Kidney (tissue), 13 donors: ENCODE measurements at regions not wholly inside any gene's neighbourhood (a gene's known extent, or its start where the extent isn't known, plus 50 kb on each side); places are given as distances from the start of the nearest gene placed in this dataset.

Source experiments
- DNase-seq, 5 donors: peaks; one replicate each; pipeline ENCODE4 v3.0.0-alpha.2; 2013 to 2020
- FAIRE-seq: peaks from 2 replicates; lab custom pipeline; 2012; peaks lifted over from hg19 to GRCh38; lab: Jason Lieb, UNC
- H3K27ac ChIP-seq, 2 donors: one replicate each; pipeline ENCODE4 v1.7.0; 2013; ENCODE audit warnings: low read depth in 2 of 2, low read length in 2 of 2, inconsistent platforms in 1 of 2
- H3K27me3 ChIP-seq: one replicate; pipeline ENCODE4 v1.7.1; 2013; ENCODE audit warnings: low read length, inconsistent platforms; ENCODE audit not compliant: control insufficient read depth, insufficient read depth
- H3K36me3 ChIP-seq, 3 donors: one replicate each; pipeline versions ENCODE4 v1.7.0 to v1.7.1; 2013; ENCODE audit warnings: low read length in 3 of 3, control low read depth in 1 of 3, inconsistent platforms in 1 of 3; ENCODE audit not compliant: insufficient read depth in 3 of 3, control insufficient read depth in 2 of 3
- H3K4me1 ChIP-seq, 3 donors: one replicate each; pipeline versions ENCODE4 v1.7.0 to v1.7.1; 2013; ENCODE audit warnings: low read length in 3 of 3, inconsistent platforms in 1 of 3, low read depth in 1 of 3; ENCODE audit not compliant: control insufficient read depth in 2 of 3, insufficient read depth in 2 of 3
- H3K4me3 ChIP-seq, 3 donors: one replicate each; pipeline versions ENCODE4 v1.7.0 to v1.8.1; 2013; ENCODE audit warnings: low read length in 3 of 3, control low read depth in 1 of 3, inconsistent platforms in 1 of 3
- H3K9ac ChIP-seq, 3 donors: one replicate each; pipeline versions ENCODE4 v1.7.0 to v1.7.1; 2013; ENCODE audit warnings: low read length in 3 of 3, control low read depth in 1 of 3, inconsistent platforms in 1 of 3
- H3K9me3 ChIP-seq, 3 donors: one replicate each; pipeline versions ENCODE4 v1.7.0 to v1.7.1; 2013; ENCODE audit warnings: low read length in 3 of 3, control low read depth in 1 of 3, inconsistent platforms in 1 of 3; ENCODE audit not compliant: control insufficient read depth in 2 of 3, insufficient read depth in 1 of 3
- CTCF ChIP-seq: IDR thresholded peaks from 3 replicates; pipeline ENCODE4 v1.5.1; 2012; ENCODE audit warnings: mild to moderate bottlenecking, moderate library complexity, borderline replicate concordance; ENCODE audit not compliant: insufficient read depth; ENCODE audit errors: extremely low read depth
- intact Hi-C: fragments of 100-400 bp; cut with DNase I; formaldehyde crosslinking; loops from one replicate; pipeline ENCODE4 v1.11.1; 2022
- donor health status: control.
- donor health status: control.
- donor health status: control.
- donor health status: control.
- donor health status: control.
- donor health status: DM: yes; HTN: yes; CAD: no.
- donor health status: Normal renal cell carcinoma (clear cell type).

GRCh38 chr3:22386107-22386506 lies 635.1 kb upstream of the ZNF385D start:
- Histone ChIP-seq H3K27me3 (no peaks in the 10 kb centered on the region), H3K9ac (no peak overlapping the region), H3K4me3 (no peak overlapping the region), H3K36me3 (no peaks in the 10 kb centered on the region), H3K27ac (no peak overlapping the region), H3K4me1 (no peaks in the 10 kb centered on the region), H3K9me3 (no peaks in the 10 kb centered on the region)
- FAIRE-seq, result no peak
- intact Hi-C loops, result no loop called here
- DNase-seq, result no peak
- TF ChIP-seq CTCF, result no peak

GRCh38 chr3:22392286-22392685 lies 641.3 kb upstream of the ZNF385D start:
- no peak for TF ChIP-seq CTCF
- intact Hi-C loops, result no loop called here
- FAIRE-seq (no peak), DNase-seq (no peak)
- Histone ChIP-seq H3K9ac (no peak overlapping the region), H3K27me3 (no peaks in the 10 kb centered on the region), H3K27ac (no peak overlapping the region), H3K9me3 (no peaks in the 10 kb centered on the region), H3K36me3 (no peaks in the 10 kb centered on the region), H3K4me1 (no peaks in the 10 kb centered on the region), H3K4me3 (no peak overlapping the region)

- Histone ChIP-seq H3K4me3 (no peak overlapping the region), H3K4me1 (no peaks in the 10 kb centered on the region), H3K9ac (no peak overlapping the region), H3K27me3 (no peaks in the 10 kb centered on the region), H3K36me3 (no peaks in the 10 kb centered on the region), H3K27ac (no peak overlapping the region), H3K9me3 (no peaks in the 10 kb centered on the region)
- no peak for FAIRE-seq
- no peak for TF ChIP-seq CTCF
- no peak for DNase-seq
- intact Hi-C loops, result no loop called here
Measured at GRCh38 chr3:22392859-22393258, 641.8 kb upstream of the ZNF385D start.

- Histone ChIP-seq H3K27me3 (no peaks in the 10 kb centered on the region), H3K9ac (no peak overlapping the region), H3K4me3 (no peak overlapping the region), H3K9me3 (no peaks in the 10 kb centered on the region), H3K36me3 (no peaks in the 10 kb centered on the region), H3K27ac (no peak overlapping the region), H3K4me1 (no peaks in the 10 kb centered on the region)
- intact Hi-C loops, result no loop called here
- TF ChIP-seq CTCF, result no peak
- FAIRE-seq, result no peak
- no peak for DNase-seq
Measured at GRCh38 chr3:22399566-22399965, 648.6 kb upstream of the ZNF385D start.
